CD4-positive, alpha-beta T cell (primary cell): ENCODE measurements at regions not wholly inside any gene's neighbourhood (a gene's known extent, or its start where the extent isn't known, plus 50 kb on each side); places are given as distances from the start of the nearest gene placed in this dataset.

Source experiments
- ATAC-seq: fragments of 200-7000 bp; cut with Tn5 transposase; one replicate; pipeline ENCODE4 v1.10.0; 2022; ENCODE audit warnings: mild to moderate bottlenecking; ENCODE audit not compliant: poor library complexity
- CTCF ChIA-PET: fragments of 350-600 bp; sonication (Branson Sonifier 250); formaldehyde crosslinking; loops from one replicate; lab custom pipeline; 2021; ENCODE audit warnings: antibody characterized with exemption, inconsistent platforms; lab: Charles Lee
- POLR2A ChIA-PET: fragments of 350-600 bp; sonication (Branson Sonifier 250); formaldehyde crosslinking; loops from one replicate; lab custom pipeline; 2021; ENCODE audit warnings: antibody characterized with exemption, inconsistent platforms; lab: Charles Lee
- DNase-seq, 14 experiments: peaks; one replicate each; pipeline ENCODE4 v3.0.0-alpha.2; 2013 to 2020; ENCODE audit warnings: mixed read lengths in 2 of 14
- H3K27ac ChIP-seq, 2 donors: one replicate each; pipeline versions ENCODE4 v1.5.1 to v1.7.0; 2013; ENCODE audit warnings: low read length in 2 of 2, low read depth in 1 of 2, mild to moderate bottlenecking in 1 of 2
- H3K27me3 ChIP-seq, 2 experiments: 1 replicate in 1 of 2; 2 replicates in 1 of 2; pipeline versions ENCODE4 v1.6.1 to v1.7.0; 2013; ENCODE audit warnings: low read length in 2 of 2, control low read depth in 1 of 2, mild to moderate bottlenecking in 1 of 2, moderate library complexity in 1 of 2; ENCODE audit not compliant: insufficient read depth in 2 of 2, control insufficient read depth in 1 of 2
- H3K36me3 ChIP-seq: one replicate; pipeline ENCODE4 v1.6.1; 2013; ENCODE audit warnings: low read length, control low read depth; ENCODE audit not compliant: insufficient read depth
- H3K4me1 ChIP-seq: one replicate; pipeline ENCODE4 v1.6.1; 2013; ENCODE audit warnings: low read length, control low read depth; ENCODE audit not compliant: insufficient read depth
- H3K4me3 ChIP-seq: one replicate; pipeline ENCODE4 v1.5.1; 2013; ENCODE audit warnings: mild to moderate bottlenecking, low read length, moderate library complexity
- H3K9me3 ChIP-seq, 2 experiments: 1 replicate in 1 of 2; 2 replicates in 1 of 2; pipeline versions ENCODE4 v1.6.1 to v1.7.0; 2013; ENCODE audit warnings: low read length in 2 of 2, mild to moderate bottlenecking in 2 of 2, control low read depth in 1 of 2, moderate library complexity in 1 of 2; ENCODE audit not compliant: control insufficient read depth in 1 of 2, insufficient read depth in 1 of 2
- H3K27ac Mint-ChIP-seq: one replicate; pipeline ENCODE4 v1.8.0; 2020; ENCODE audit warnings: mixed read lengths
- H3K27me3 Mint-ChIP-seq: one replicate; pipeline ENCODE4 v1.8.0; 2021; ENCODE audit warnings: mixed read lengths
- H3K36me3 Mint-ChIP-seq: one replicate; pipeline ENCODE4 v1.8.0; 2021; ENCODE audit warnings: low read depth, mixed read lengths
- H3K4me1 Mint-ChIP-seq: one replicate; pipeline ENCODE4 v1.8.0; 2021; ENCODE audit warnings: low read depth, mixed read lengths
- H3K4me3 Mint-ChIP-seq: one replicate; pipeline ENCODE4 v1.8.0; 2020; ENCODE audit warnings: mild to moderate bottlenecking, mixed read lengths
- H3K9me3 Mint-ChIP-seq: one replicate; pipeline ENCODE4 v1.8.0; 2020; ENCODE audit warnings: mixed read lengths
- intact Hi-C, 2 experiments: fragments of 100-400 bp; cut with DNase I in 1 of 2; cut with micrococcal nuclease in 1 of 2; formaldehyde crosslinking; loops; one replicate each; pipeline versions ENCODE4 v1.15.1 to v1.9.0; 2023 to 2025; cut with DNase I, micrococcal nuclease
- TF ChIP-seq, protein P1 (sequence below): fragments of 200-600 bp; IDR thresholded peaks from one replicate; pipeline ENCODE4 v1.8.0; 2022; ENCODE audit warnings: antibody characterized with exemption, mild to moderate bottlenecking

DNA sequence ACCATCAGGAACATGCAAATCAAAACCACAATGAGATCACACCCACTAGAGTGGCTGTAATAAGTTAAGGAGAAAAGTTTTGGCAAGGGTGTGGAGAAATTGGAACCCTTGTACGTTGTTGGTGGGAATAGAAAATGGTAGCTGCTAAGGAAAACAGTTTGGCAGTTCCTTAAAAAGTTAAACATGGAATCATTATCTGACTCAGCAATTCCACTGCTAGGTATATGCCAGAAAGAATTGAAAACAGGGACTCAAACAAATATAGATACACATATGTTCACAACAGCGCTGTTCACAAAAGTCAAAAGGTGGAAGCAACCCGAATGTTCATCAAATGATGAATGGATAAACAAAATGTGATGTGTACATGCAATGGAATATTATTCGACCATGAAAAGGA, 138.8 kb upstream of the ATP2B2 start:
- intact Hi-C loops, result no loop called here
- peaks cover 0 to 2% of the 10 kb centered on the region in 2 experiments for H3K27me3 ChIP-seq
- H3K27me3 Mint-ChIP-seq, result peaks cover 20% of the 10 kb centered on the region
- H3K27ac ChIP-seq, result no peak overlapping the region
- POLR2A ChIA-PET, result no interaction called here
- no peaks in the 10 kb centered on the region for H3K4me1 ChIP-seq
- H3K36me3 Mint-ChIP-seq, result no peaks in the 10 kb centered on the region
- CTCF ChIA-PET, result no interaction called here
- TF ChIP-seq, protein P1, sequence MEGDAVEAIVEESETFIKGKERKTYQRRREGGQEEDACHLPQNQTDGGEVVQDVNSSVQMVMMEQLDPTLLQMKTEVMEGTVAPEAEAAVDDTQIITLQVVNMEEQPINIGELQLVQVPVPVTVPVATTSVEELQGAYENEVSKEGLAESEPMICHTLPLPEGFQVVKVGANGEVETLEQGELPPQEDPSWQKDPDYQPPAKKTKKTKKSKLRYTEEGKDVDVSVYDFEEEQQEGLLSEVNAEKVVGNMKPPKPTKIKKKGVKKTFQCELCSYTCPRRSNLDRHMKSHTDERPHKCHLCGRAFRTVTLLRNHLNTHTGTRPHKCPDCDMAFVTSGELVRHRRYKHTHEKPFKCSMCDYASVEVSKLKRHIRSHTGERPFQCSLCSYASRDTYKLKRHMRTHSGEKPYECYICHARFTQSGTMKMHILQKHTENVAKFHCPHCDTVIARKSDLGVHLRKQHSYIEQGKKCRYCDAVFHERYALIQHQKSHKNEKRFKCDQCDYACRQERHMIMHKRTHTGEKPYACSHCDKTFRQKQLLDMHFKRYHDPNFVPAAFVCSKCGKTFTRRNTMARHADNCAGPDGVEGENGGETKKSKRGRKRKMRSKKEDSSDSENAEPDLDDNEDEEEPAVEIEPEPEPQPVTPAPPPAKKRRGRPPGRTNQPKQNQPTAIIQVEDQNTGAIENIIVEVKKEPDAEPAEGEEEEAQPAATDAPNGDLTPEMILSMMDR, result no peak
- DNase-seq, result no peak
- no peak overlapping the region for H3K4me3 Mint-ChIP-seq
- no peak overlapping the region for H3K4me3 ChIP-seq
- no peaks in the 10 kb centered on the region for H3K36me3 ChIP-seq
- H3K9me3 Mint-ChIP-seq, result no peaks in the 10 kb centered on the region
- H3K27ac Mint-ChIP-seq, result no peak overlapping the region
- ATAC-seq, result no peak
- no peaks in the 10 kb centered on the region for H3K4me1 Mint-ChIP-seq
- no peaks in the 10 kb centered on the region for H3K9me3 ChIP-seq

DNA sequence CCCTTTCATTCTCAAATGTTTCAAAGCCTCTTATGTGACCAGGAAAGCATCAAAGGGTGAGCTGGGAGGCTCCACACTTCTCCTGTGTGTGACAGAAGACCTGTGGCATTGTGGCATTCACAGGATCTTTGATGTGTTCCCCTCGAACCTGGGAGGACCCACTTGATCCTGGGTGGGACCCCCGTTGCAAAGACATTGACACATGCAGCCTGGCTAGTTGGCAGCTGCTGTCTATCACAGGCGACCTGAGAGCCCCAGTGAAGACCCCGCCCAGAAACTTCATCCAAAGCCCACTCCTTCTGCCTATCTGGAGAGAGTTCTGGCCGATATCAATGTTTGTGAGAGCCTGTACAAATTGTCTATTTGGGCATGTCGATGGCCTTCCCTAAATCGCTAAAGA, 140.4 kb upstream of the ATP2B2 start:
- peaks cover 15% of the 10 kb centered on the region for H3K27me3 Mint-ChIP-seq
- no peak overlapping the region for H3K27ac ChIP-seq
- no peaks in the 10 kb centered on the region for H3K4me1 Mint-ChIP-seq
- DNase-seq (no peak), ATAC-seq (no peak)
- ChIA-PET POLR2A (no interaction called here), CTCF (no interaction called here)
- H3K27ac Mint-ChIP-seq, result no peak overlapping the region
- H3K9me3 Mint-ChIP-seq, result no peaks in the 10 kb centered on the region
- H3K4me3 ChIP-seq, result no peak overlapping the region
- no peaks in the 10 kb centered on the region for H3K27me3 ChIP-seq
- TF ChIP-seq, protein P1, result no peak
- H3K36me3 ChIP-seq, result no peaks in the 10 kb centered on the region
- no peaks in the 10 kb centered on the region for H3K4me1 ChIP-seq
- no peaks in the 10 kb centered on the region for H3K36me3 Mint-ChIP-seq
- intact Hi-C loops, result no loop called here
- peaks cover 0 to 3% of the 10 kb centered on the region in 2 experiments for H3K9me3 ChIP-seq
- no peak overlapping the region for H3K4me3 Mint-ChIP-seq

DNA sequence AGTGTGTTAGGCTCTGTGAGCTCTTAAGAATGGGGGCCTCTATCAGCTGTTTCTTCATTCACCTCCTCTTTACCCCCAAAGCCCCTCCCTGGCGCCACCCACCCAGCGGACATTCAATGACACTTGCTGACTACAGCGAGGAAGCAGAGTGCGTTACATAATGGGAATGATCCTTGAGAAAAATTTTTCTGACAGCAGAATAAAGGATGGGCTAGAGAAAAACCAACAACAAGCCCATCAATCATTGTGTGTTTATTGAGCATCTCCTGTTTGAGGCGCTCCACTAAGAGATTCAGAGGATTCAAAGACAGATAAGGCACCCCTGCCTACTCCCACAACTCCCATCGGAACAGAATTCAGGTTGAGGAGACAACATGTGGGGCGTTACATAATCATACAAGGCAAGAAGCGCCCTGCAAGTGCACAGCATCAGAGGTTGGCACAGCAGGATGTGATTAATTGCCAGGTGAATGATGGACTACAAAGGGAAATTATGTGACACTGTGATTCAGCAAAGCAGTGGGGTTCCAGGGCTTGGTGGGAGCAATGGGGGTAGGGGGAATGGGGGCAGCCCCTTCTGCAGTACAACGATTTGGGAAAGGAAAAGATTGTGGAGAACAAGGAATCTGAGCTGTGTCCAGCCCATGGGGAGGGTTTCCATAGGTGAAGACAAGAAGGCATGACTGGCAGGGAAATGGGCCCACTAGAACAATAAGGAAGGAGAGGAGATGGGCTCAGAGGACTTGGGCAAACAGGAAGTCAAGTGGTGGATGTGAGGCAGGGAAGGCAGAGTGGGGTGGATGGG, 141.3 kb upstream of the ATP2B2 start:
- H3K27ac Mint-ChIP-seq, result no peak overlapping the region
- no peak overlapping the region for H3K27ac ChIP-seq
- TF ChIP-seq, protein P1, result no peak
- peaks cover 0 to 3% of the 10 kb centered on the region in 2 experiments for H3K9me3 ChIP-seq
- no peaks in the 10 kb centered on the region for H3K36me3 Mint-ChIP-seq
- no peak for ATAC-seq
- no peaks in the 10 kb centered on the region for H3K4me1 ChIP-seq
- POLR2A ChIA-PET, result no interaction called here
- no peaks in the 10 kb centered on the region for H3K27me3 ChIP-seq
- CTCF ChIA-PET, result no interaction called here
- H3K4me3 Mint-ChIP-seq, result no peak overlapping the region
- no peak overlapping the region for H3K4me3 ChIP-seq
- intact Hi-C loops, result no loop called here
- no peak for DNase-seq
- no peaks in the 10 kb centered on the region for H3K36me3 ChIP-seq
- H3K9me3 Mint-ChIP-seq, result peaks cover 2% of the 10 kb centered on the region
- H3K4me1 Mint-ChIP-seq, result no peaks in the 10 kb centered on the region
- peaks cover 12% of the 10 kb centered on the region for H3K27me3 Mint-ChIP-seq
